ENCODE measurements at regions not wholly inside any gene's neighbourhood (a gene's known extent, or its start where the extent isn't known, plus 50 kb on each side); places are given as distances from the start of the nearest gene placed in this dataset.

- Histone ChIP-seq H3K27ac (ENCODE audit: low read length) (no peak overlapping the region), H3K36me3 (ENCODE audit: control insufficient read depth, insufficient read depth, low read length) (no peaks in the 10 kb centered on the region), H3K27me3 (ENCODE audit: control insufficient read depth, insufficient read depth, low read length) (no peaks in the 10 kb centered on the region), H3K9me3 (ENCODE audit: control insufficient read depth, insufficient read depth, low read length) (no peaks in the 10 kb centered on the region), H3K4me1 (ENCODE audit: control insufficient read depth, insufficient read depth, low read length) (no peaks in the 10 kb centered on the region), H3K4me3 (ENCODE audit: low read length) (no peak overlapping the region)
- no CpG with 5 or more reads among the region's 1 CpG for WGBS (ENCODE audit: insufficient coverage, insufficient read length)
- DNase-seq (ENCODE audit: low read depth, low spot score): no peak
Measured at GRCh38 chr4:31069151-31069550, 349.0 kb downstream of the PCDH7 start.

- Histone ChIP-seq H3K9me3 (ENCODE audit: control insufficient read depth, insufficient read depth, low read length) (no peaks in the 10 kb centered on the region), H3K27me3 (ENCODE audit: control insufficient read depth, insufficient read depth, low read length) (no peaks in the 10 kb centered on the region), H3K4me3 (ENCODE audit: low read length) (no peak overlapping the region), H3K27ac (ENCODE audit: low read length) (no peak overlapping the region), H3K36me3 (ENCODE audit: control insufficient read depth, insufficient read depth, low read length) (no peaks in the 10 kb centered on the region), H3K4me1 (ENCODE audit: control insufficient read depth, insufficient read depth, low read length) (no peaks in the 10 kb centered on the region)
- no peak for DNase-seq (ENCODE audit: low read depth, low spot score)
- no CpG with 5 or more reads among the region's 3 CpGs for WGBS (ENCODE audit: insufficient coverage, insufficient read length)
Measured at GRCh38 chr4:31071508-31072486, 351.6 kb downstream of the PCDH7 start.

GRCh38 chr4:31075969-31076368, 355.8 kb downstream of the PCDH7 start:
- no peaks in the 10 kb centered on the region for H3K4me1 ChIP-seq (ENCODE audit: control insufficient read depth, insufficient read depth, low read length)
- H3K9me3 ChIP-seq (ENCODE audit: control insufficient read depth, insufficient read depth, low read length): no peaks in the 10 kb centered on the region
- H3K4me3 ChIP-seq (ENCODE audit: low read length): no peak overlapping the region
- WGBS (ENCODE audit: insufficient coverage, insufficient read length): no CpG with 5 or more reads among the region's 1 CpG
- H3K36me3 ChIP-seq (ENCODE audit: control insufficient read depth, insufficient read depth, low read length): no peaks in the 10 kb centered on the region
- DNase-seq (ENCODE audit: low read depth, low spot score): no peak
- H3K27ac ChIP-seq (ENCODE audit: low read length): no peak overlapping the region
- H3K27me3 ChIP-seq (ENCODE audit: control insufficient read depth, insufficient read depth, low read length): no peaks in the 10 kb centered on the region

- no peaks in the 10 kb centered on the region for H3K9me3 ChIP-seq (ENCODE audit: control insufficient read depth, insufficient read depth, low read length)
- no peak for DNase-seq (ENCODE audit: low read depth, low spot score)
- H3K27ac ChIP-seq (ENCODE audit: low read length): no peak overlapping the region
- H3K4me3 ChIP-seq (ENCODE audit: low read length): no peak overlapping the region
- no peaks in the 10 kb centered on the region for H3K36me3 ChIP-seq (ENCODE audit: control insufficient read depth, insufficient read depth, low read length)
- H3K27me3 ChIP-seq (ENCODE audit: control insufficient read depth, insufficient read depth, low read length): no peaks in the 10 kb centered on the region
- H3K4me1 ChIP-seq (ENCODE audit: control insufficient read depth, insufficient read depth, low read length): no peaks in the 10 kb centered on the region
- WGBS (ENCODE audit: insufficient coverage, insufficient read length): no CpG with 5 or more reads among the region's 1 CpG
Measured at GRCh38 chr4:31078661-31079060, 358.5 kb downstream of the PCDH7 start.

- H3K4me1 ChIP-seq (ENCODE audit: control insufficient read depth, insufficient read depth, low read length): peaks cover 2% of the 10 kb centered on the region; the same call in 1 of the 2 replicates
- no peaks in the 10 kb centered on the region for H3K36me3 ChIP-seq (ENCODE audit: control insufficient read depth, insufficient read depth, low read length)
- no peak overlapping the region for H3K27ac ChIP-seq (ENCODE audit: low read length)
- DNase-seq (ENCODE audit: low read depth, low spot score): no peak
- WGBS (ENCODE audit: insufficient coverage, insufficient read length): no CpG with 5 or more reads among the region's 3 CpGs
- no peak overlapping the region for H3K4me3 ChIP-seq (ENCODE audit: low read length)
- no peaks in the 10 kb centered on the region for H3K27me3 ChIP-seq (ENCODE audit: control insufficient read depth, insufficient read depth, low read length)
- no peaks in the 10 kb centered on the region for H3K9me3 ChIP-seq (ENCODE audit: control insufficient read depth, insufficient read depth, low read length)
Measured at GRCh38 chr4:31080887-31081286, 360.7 kb downstream of the PCDH7 start.

GRCh38 chr4:31081366-31081765, 361.2 kb downstream of the PCDH7 start:
- H3K4me3 ChIP-seq (ENCODE audit: low read length): no peak overlapping the region
- DNase-seq (ENCODE audit: low read depth, low spot score): no peak
- peaks cover 2% of the 10 kb centered on the region; the same call in 1 of the 2 replicates for H3K4me1 ChIP-seq (ENCODE audit: control insufficient read depth, insufficient read depth, low read length)
- H3K27ac ChIP-seq (ENCODE audit: low read length): no peak overlapping the region
- no peaks in the 10 kb centered on the region for H3K27me3 ChIP-seq (ENCODE audit: control insufficient read depth, insufficient read depth, low read length)
- H3K36me3 ChIP-seq (ENCODE audit: control insufficient read depth, insufficient read depth, low read length): no peaks in the 10 kb centered on the region
- no peaks in the 10 kb centered on the region for H3K9me3 ChIP-seq (ENCODE audit: control insufficient read depth, insufficient read depth, low read length)

- no peak for DNase-seq (ENCODE audit: low read depth, low spot score)
- no CpG with 5 or more reads among the region's 3 CpGs for WGBS (ENCODE audit: insufficient coverage, insufficient read length)
- H3K27ac ChIP-seq (ENCODE audit: low read length): no peak overlapping the region
Measured at GRCh38 chr4:31083456-31083855, 363.3 kb downstream of the PCDH7 start.

GRCh38 chr4:31084806-31085416, 364.7 kb downstream of the PCDH7 start:
- Histone ChIP-seq H3K4me1 (ENCODE audit: control insufficient read depth, insufficient read depth, low read length) (peaks cover 2% of the 10 kb centered on the region; the same call in 1 of the 2 replicates), H3K4me3 (ENCODE audit: low read length) (no peak overlapping the region), H3K27me3 (ENCODE audit: control insufficient read depth, insufficient read depth, low read length) (no peaks in the 10 kb centered on the region), H3K9me3 (ENCODE audit: control insufficient read depth, insufficient read depth, low read length) (no peaks in the 10 kb centered on the region), H3K27ac (ENCODE audit: low read length) (no peak overlapping the region), H3K36me3 (ENCODE audit: control insufficient read depth, insufficient read depth, low read length) (no peaks in the 10 kb centered on the region)
- no peak for DNase-seq (ENCODE audit: low read depth, low spot score)
- no CpG with 5 or more reads among the region's 9 CpGs for WGBS (ENCODE audit: insufficient coverage, insufficient read length)

More at GRCh38 chr4:31083456-31083855, 363.3 kb downstream of the PCDH7 start:
- Histone ChIP-seq H3K27me3 (ENCODE audit: control insufficient read depth, insufficient read depth, low read length) (no peaks in the 10 kb centered on the region), H3K4me1 (ENCODE audit: control insufficient read depth, insufficient read depth, low read length) (peaks cover 2% of the 10 kb centered on the region; the same call in 1 of the 2 replicates), H3K4me3 (ENCODE audit: low read length) (no peak overlapping the region), H3K9me3 (ENCODE audit: control insufficient read depth, insufficient read depth, low read length) (no peaks in the 10 kb centered on the region), H3K36me3 (ENCODE audit: control insufficient read depth, insufficient read depth, low read length) (no peaks in the 10 kb centered on the region)

GRCh38 chr4:31085689-31086088, 365.5 kb downstream of the PCDH7 start:
- Histone ChIP-seq H3K4me1 (ENCODE audit: control insufficient read depth, insufficient read depth, low read length) (peaks cover 2% of the 10 kb centered on the region; the same call in 1 of the 2 replicates), H3K9me3 (ENCODE audit: control insufficient read depth, insufficient read depth, low read length) (no peaks in the 10 kb centered on the region), H3K36me3 (ENCODE audit: control insufficient read depth, insufficient read depth, low read length) (no peaks in the 10 kb centered on the region), H3K27ac (ENCODE audit: low read length) (no peak overlapping the region), H3K4me3 (ENCODE audit: low read length) (no peak overlapping the region), H3K27me3 (ENCODE audit: control insufficient read depth, insufficient read depth, low read length) (no peaks in the 10 kb centered on the region)
- no peak for DNase-seq (ENCODE audit: low read depth, low spot score)

- Histone ChIP-seq H3K4me1 (ENCODE audit: control insufficient read depth, insufficient read depth, low read length) (peaks cover 2% of the 10 kb centered on the region; the same call in 1 of the 2 replicates), H3K27ac (ENCODE audit: low read length) (no peak overlapping the region), H3K36me3 (ENCODE audit: control insufficient read depth, insufficient read depth, low read length) (no peaks in the 10 kb centered on the region), H3K9me3 (ENCODE audit: control insufficient read depth, insufficient read depth, low read length) (no peaks in the 10 kb centered on the region), H3K27me3 (ENCODE audit: control insufficient read depth, insufficient read depth, low read length) (no peaks in the 10 kb centered on the region), H3K4me3 (ENCODE audit: low read length) (no peak overlapping the region)
- no peak for DNase-seq (ENCODE audit: low read depth, low spot score)
- WGBS (ENCODE audit: insufficient coverage, insufficient read length): no CpG with 5 or more reads among the region's 3 CpGs
Measured at GRCh38 chr4:31086756-31087330, 366.7 kb downstream of the PCDH7 start.

Measured in iPS DF 6.9 (cell line).